ENCODE measurements at regions not wholly inside any gene's neighbourhood (a gene's known extent, or its start where the extent isn't known, plus 50 kb on each side); places are given as distances from the start of the nearest gene placed in this dataset.

DNA sequence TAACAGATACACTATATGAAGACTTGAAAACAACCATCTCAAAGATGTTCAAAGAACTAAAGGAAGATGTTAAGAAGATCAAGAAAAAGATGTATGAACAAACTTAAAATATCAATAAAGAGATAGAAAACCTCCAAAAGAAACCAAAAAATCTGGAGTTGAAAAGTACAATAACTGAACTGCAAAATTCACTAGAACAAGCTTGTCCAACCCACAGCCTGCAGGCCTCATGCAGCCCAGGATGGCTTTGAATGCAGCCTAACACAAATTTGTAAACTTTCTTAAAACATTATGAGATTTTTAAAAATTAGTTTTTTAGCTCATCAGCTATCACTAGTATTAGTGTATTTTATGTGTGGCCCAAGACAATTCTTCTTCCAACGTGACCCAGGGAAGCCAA is 77.0 kb upstream of the DCTD start:
- in situ Hi-C loops (cut with HindIII; ENCODE audit: low pct_unique_long_range_greater_than_20kb, low sequenced_read_pairs): no loop called here
- Histone ChIP-seq H3K4me1 (ENCODE audit: control insufficient read depth, insufficient read depth, low read length) (no peaks in the 10 kb centered on the region), H3K4me3 (ENCODE audit: low read depth in 2 of 2, low read length in 2 of 2) (no peak overlapping the region), H3K27me3 (ENCODE audit: control insufficient read depth, insufficient read depth, low read length) (no peaks in the 10 kb centered on the region), H3K36me3 (ENCODE audit: control insufficient read depth, insufficient read depth, low read length) (no peaks in the 10 kb centered on the region), H3K9me3 (ENCODE audit: control insufficient read depth, insufficient read depth, low read depth, low read length) (no peaks in the 10 kb centered on the region; the same call in 1 of the 2 replicates), H3K27ac (ENCODE audit: low read length) (no peak overlapping the region)
- ATAC-seq: no peak
- BruUV-seq (replicated peaks): no TSS peak
- no peak for TF ChIP-seq SIN3A (IDR thresholded peaks at IDR 0.05; ENCODE audit: borderline replicate concordance, insufficient read depth, low read depth, low read length)
- TF ChIP-seq, protein P1, sequence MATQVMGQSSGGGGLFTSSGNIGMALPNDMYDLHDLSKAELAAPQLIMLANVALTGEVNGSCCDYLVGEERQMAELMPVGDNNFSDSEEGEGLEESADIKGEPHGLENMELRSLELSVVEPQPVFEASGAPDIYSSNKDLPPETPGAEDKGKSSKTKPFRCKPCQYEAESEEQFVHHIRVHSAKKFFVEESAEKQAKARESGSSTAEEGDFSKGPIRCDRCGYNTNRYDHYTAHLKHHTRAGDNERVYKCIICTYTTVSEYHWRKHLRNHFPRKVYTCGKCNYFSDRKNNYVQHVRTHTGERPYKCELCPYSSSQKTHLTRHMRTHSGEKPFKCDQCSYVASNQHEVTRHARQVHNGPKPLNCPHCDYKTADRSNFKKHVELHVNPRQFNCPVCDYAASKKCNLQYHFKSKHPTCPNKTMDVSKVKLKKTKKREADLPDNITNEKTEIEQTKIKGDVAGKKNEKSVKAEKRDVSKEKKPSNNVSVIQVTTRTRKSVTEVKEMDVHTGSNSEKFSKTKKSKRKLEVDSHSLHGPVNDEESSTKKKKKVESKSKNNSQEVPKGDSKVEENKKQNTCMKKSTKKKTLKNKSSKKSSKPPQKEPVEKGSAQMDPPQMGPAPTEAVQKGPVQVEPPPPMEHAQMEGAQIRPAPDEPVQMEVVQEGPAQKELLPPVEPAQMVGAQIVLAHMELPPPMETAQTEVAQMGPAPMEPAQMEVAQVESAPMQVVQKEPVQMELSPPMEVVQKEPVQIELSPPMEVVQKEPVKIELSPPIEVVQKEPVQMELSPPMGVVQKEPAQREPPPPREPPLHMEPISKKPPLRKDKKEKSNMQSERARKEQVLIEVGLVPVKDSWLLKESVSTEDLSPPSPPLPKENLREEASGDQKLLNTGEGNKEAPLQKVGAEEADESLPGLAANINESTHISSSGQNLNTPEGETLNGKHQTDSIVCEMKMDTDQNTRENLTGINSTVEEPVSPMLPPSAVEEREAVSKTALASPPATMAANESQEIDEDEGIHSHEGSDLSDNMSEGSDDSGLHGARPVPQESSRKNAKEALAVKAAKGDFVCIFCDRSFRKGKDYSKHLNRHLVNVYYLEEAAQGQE (IDR thresholded peaks at IDR 0.05; ENCODE audit: insufficient read depth in 1 of 2, low read depth in 2 of 2, low read length in 1 of 2): no peak
- TF ChIP-seq, protein P2, sequence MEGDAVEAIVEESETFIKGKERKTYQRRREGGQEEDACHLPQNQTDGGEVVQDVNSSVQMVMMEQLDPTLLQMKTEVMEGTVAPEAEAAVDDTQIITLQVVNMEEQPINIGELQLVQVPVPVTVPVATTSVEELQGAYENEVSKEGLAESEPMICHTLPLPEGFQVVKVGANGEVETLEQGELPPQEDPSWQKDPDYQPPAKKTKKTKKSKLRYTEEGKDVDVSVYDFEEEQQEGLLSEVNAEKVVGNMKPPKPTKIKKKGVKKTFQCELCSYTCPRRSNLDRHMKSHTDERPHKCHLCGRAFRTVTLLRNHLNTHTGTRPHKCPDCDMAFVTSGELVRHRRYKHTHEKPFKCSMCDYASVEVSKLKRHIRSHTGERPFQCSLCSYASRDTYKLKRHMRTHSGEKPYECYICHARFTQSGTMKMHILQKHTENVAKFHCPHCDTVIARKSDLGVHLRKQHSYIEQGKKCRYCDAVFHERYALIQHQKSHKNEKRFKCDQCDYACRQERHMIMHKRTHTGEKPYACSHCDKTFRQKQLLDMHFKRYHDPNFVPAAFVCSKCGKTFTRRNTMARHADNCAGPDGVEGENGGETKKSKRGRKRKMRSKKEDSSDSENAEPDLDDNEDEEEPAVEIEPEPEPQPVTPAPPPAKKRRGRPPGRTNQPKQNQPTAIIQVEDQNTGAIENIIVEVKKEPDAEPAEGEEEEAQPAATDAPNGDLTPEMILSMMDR (IDR thresholded peaks at IDR 0.05): no peak
- no peak for TF ChIP-seq POLR2AphosphoS5 (IDR thresholded peaks at IDR 0.05; ENCODE audit: low read depth, low read length)
- TF ChIP-seq TCF7L2 (IDR thresholded peaks at IDR 0.05; ENCODE audit: low read depth, low read length): no peak
- CTCF ChIA-PET: no interaction called here
- POLR2A ChIA-PET: no interaction called here
- intact Hi-C loops (cut with micrococcal nuclease; ENCODE audit: unreplicated experiment): no loop called here
- no peak for DNase-seq (ENCODE audit: low read depth, low spot score)

DNA sequence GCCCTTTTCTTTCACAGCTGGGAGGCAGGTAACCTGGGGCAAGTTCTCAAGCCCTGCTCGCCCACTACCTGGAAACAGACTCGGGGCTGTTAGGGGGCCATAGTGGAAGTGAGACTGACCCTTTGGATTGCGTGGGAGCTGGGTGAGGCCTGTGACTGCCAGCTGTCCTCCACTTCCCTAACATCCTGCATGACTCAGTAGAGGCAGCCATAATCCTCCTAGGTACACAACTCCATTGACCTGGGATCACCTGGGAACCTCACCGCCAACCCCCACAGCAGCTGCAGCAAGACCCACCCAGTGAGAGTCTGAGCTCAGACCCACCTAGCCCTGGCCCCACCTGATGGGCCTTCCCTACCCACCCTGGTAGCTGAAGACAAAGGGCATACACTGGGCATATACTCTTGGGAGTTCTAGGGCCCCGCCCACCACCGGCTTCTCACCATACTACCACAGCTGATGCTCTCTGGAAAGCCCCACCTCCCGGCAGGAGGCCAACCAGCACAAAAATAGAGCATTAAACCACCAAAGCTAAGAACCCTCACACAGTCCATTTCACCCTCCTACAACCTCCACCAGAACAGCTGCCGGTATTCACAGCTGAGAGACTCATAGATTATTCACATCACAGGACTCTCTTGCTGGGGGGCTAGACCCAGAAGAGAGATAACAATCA is 61.1 kb upstream of the DCTD start:
- intact Hi-C loops (cut with micrococcal nuclease; ENCODE audit: unreplicated experiment): no loop called here

More for the DNA sequence above, 61.1 kb upstream of the DCTD start:
- no peak overlapping the region for H3K27ac ChIP-seq (ENCODE audit: low read length)
- no TSS peak for BruUV-seq (replicated peaks)
- DNase-seq (ENCODE audit: low read depth, low spot score) (no peak), ATAC-seq (no peak)
- POLR2A ChIA-PET: no interaction called here
- in situ Hi-C loops (cut with HindIII; ENCODE audit: low pct_unique_long_range_greater_than_20kb, low sequenced_read_pairs): no loop called here
- H3K4me3 ChIP-seq (ENCODE audit: low read depth in 2 of 2, low read length in 2 of 2): no peak overlapping the region
- peaks cover 12% of the 10 kb centered on the region for H3K4me1 ChIP-seq (ENCODE audit: control insufficient read depth, insufficient read depth, low read length)
- CTCF ChIA-PET: no interaction called here
- H3K36me3 ChIP-seq (ENCODE audit: control insufficient read depth, insufficient read depth, low read length): no peaks in the 10 kb centered on the region
- no peaks in the 10 kb centered on the region for H3K9me3 ChIP-seq (ENCODE audit: control insufficient read depth, insufficient read depth, low read depth, low read length)
- TF ChIP-seq, protein P1 (IDR thresholded peaks at IDR 0.05; ENCODE audit: insufficient read depth in 1 of 2, low read depth in 2 of 2, low read length in 1 of 2): no peak
- TF ChIP-seq, protein P2 (IDR thresholded peaks at IDR 0.05): no peak
- TF ChIP-seq TCF7L2 (IDR thresholded peaks at IDR 0.05; ENCODE audit: low read depth, low read length): no peak
- TF ChIP-seq SIN3A (IDR thresholded peaks at IDR 0.05; ENCODE audit: borderline replicate concordance, insufficient read depth, low read depth, low read length): no peak
- no peaks in the 10 kb centered on the region for H3K27me3 ChIP-seq (ENCODE audit: control insufficient read depth, insufficient read depth, low read length)
